ENCODE measurements at regions not wholly inside any gene's neighbourhood (a gene's known extent, or its start where the extent isn't known, plus 50 kb on each side); places are given as distances from the start of the nearest gene placed in this dataset.

- TF ChIP-seq PATZ1 (CRISPR knock-in tag; IDR thresholded peaks at IDR 0.05; ENCODE audit: borderline replicate concordance) = no peak
These were observed 91.0 kb downstream of the OLFM1 start (continued) for GRCh38 chr9:135178498-135178897.

GRCh38 chr9:135179041-135179440 is 91.6 kb downstream of the OLFM1 start:
- ATAC-seq = no peak
- no peak for TF ChIP-seq BACH2 (CRISPR knock-in tag; IDR thresholded peaks at IDR 0.05; ENCODE audit: borderline replicate concordance)
- no peak for TF ChIP-seq SNAI2 (CRISPR knock-in tag; IDR thresholded peaks at IDR 0.05)
- no peak for TF ChIP-seq ESRRG (CRISPR knock-in tag; IDR thresholded peaks at IDR 0.05)
- no peak for TF ChIP-seq ZNF565 (CRISPR knock-in tag; conservative IDR thresholded peaks at IDR 0.05; ENCODE audit: low read depth)
- TF ChIP-seq GLIS3 (CRISPR knock-in tag; IDR thresholded peaks at IDR 0.05) = no peak
- no peak for TF ChIP-seq ZC3H10 (CRISPR knock-in tag; IDR thresholded peaks at IDR 0.05)
- TF ChIP-seq CREB5 (CRISPR knock-in tag; IDR thresholded peaks at IDR 0.05; ENCODE audit: low read depth) = no peak
- TF ChIP-seq ZNF70 (CRISPR knock-in tag; IDR thresholded peaks at IDR 0.05) = no peak
- TF ChIP-seq CSRNP3 (CRISPR knock-in tag; IDR thresholded peaks at IDR 0.05) = no peak
- TF ChIP-seq RARB (CRISPR knock-in tag; IDR thresholded peaks at IDR 0.05) = no peak
- TF ChIP-seq OSR1 (CRISPR knock-in tag; IDR thresholded peaks at IDR 0.05) = no peak
- no peak for TF ChIP-seq ARNTL (CRISPR knock-in tag; IDR thresholded peaks at IDR 0.05; ENCODE audit: borderline replicate concordance, low read depth)
- no peak for TF ChIP-seq ZNF8 (CRISPR knock-in tag; IDR thresholded peaks at IDR 0.05)

- ATAC-seq = no peak
- TF ChIP-seq ISL1 (CRISPR knock-in tag; IDR thresholded peaks at IDR 0.05) = no peak
- no peak for TF ChIP-seq ZFP30 (CRISPR knock-in tag; IDR thresholded peaks at IDR 0.05)
These were observed 92.5 kb downstream of the OLFM1 start for GRCh38 chr9:135179976-135180375.

GRCh38 chr9:135180586-135180985 is 93.1 kb downstream of the OLFM1 start:
- TF ChIP-seq RARB (CRISPR knock-in tag; IDR thresholded peaks at IDR 0.05) (no peak), BACH2 (CRISPR knock-in tag; IDR thresholded peaks at IDR 0.05; ENCODE audit: borderline replicate concordance) (no peak), ZFP30 (CRISPR knock-in tag; IDR thresholded peaks at IDR 0.05) (no peak), ARNTL (CRISPR knock-in tag; IDR thresholded peaks at IDR 0.05; ENCODE audit: borderline replicate concordance, low read depth) (no peak), GLIS3 (CRISPR knock-in tag; IDR thresholded peaks at IDR 0.05) (no peak), PPARA (CRISPR knock-in tag; IDR thresholded peaks at IDR 0.05; ENCODE audit: borderline replicate concordance) (no peak), ZNF70 (CRISPR knock-in tag; IDR thresholded peaks at IDR 0.05) (no peak), ZNF565 (CRISPR knock-in tag; conservative IDR thresholded peaks at IDR 0.05; ENCODE audit: low read depth) (no peak)
- no peak for ATAC-seq

- no peak for ATAC-seq
These were observed 93.9 kb downstream of the OLFM1 start for GRCh38 chr9:135181336-135181735.

More at GRCh38 chr9:135181336-135181735, 93.9 kb downstream of the OLFM1 start:
- no peak for TF ChIP-seq RARB (CRISPR knock-in tag; IDR thresholded peaks at IDR 0.05)
- TF ChIP-seq CSRNP3 (CRISPR knock-in tag; IDR thresholded peaks at IDR 0.05) = no peak
- no peak for TF ChIP-seq TOX (CRISPR knock-in tag; IDR thresholded peaks at IDR 0.05; ENCODE audit: borderline replicate concordance)
- TF ChIP-seq ISL1 (CRISPR knock-in tag; IDR thresholded peaks at IDR 0.05) = no peak
- no peak for TF ChIP-seq PPARA (CRISPR knock-in tag; IDR thresholded peaks at IDR 0.05; ENCODE audit: borderline replicate concordance)
- TF ChIP-seq TSHZ2 (CRISPR knock-in tag; IDR thresholded peaks at IDR 0.05) = no peak
- TF ChIP-seq BACH2 (CRISPR knock-in tag; IDR thresholded peaks at IDR 0.05; ENCODE audit: borderline replicate concordance) = no peak
- no peak for TF ChIP-seq TCF4 (CRISPR knock-in tag; IDR thresholded peaks at IDR 0.05; ENCODE audit: borderline replicate concordance)
- TF ChIP-seq ARNTL (CRISPR knock-in tag; IDR thresholded peaks at IDR 0.05; ENCODE audit: borderline replicate concordance, low read depth) = no peak
- no peak for TF ChIP-seq ZFP3 (CRISPR knock-in tag; IDR thresholded peaks at IDR 0.05)
- no peak for TF ChIP-seq GLIS3 (CRISPR knock-in tag; IDR thresholded peaks at IDR 0.05)
- TF ChIP-seq POU6F1 (CRISPR knock-in tag; IDR thresholded peaks at IDR 0.05; ENCODE audit: borderline replicate concordance, low read depth) = no peak

Measured in SK-N-SH treated with all-trans-retinoic acid at 6 μM for 48 hours (cell line).